GM18907 (cell line): ENCODE measurements at regions not wholly inside any gene's neighbourhood (a gene's known extent, or its start where the extent isn't known, plus 50 kb on each side); places are given as distances from the start of the nearest gene placed in this dataset.

ENCODE experiments used
- ATAC-seq: cut with Tn5 transposase; IDR thresholded peaks from one replicate; pipeline ENCODE4 v1.9.1; 2021; ENCODE audit warnings: mild to moderate bottlenecking, moderate library complexity; ENCODE audit not compliant: unreplicated experiment

- ATAC-seq = no peak
These were observed 2878.3 kb upstream of the PCDH20 start for GRCh38 chr13:64293923-64294322.

GRCh38 chr13:64289702-64290101, 2874.1 kb upstream of the PCDH20 start:
- no peak for ATAC-seq

- ATAC-seq = no peak
These were observed 2868.3 kb upstream of the PCDH20 start for GRCh38 chr13:64283926-64284325.

- ATAC-seq = no peak
These were observed 2862.8 kb upstream of the PCDH20 start for GRCh38 chr13:64278493-64278892.

- no peak for ATAC-seq
These were observed 2861.4 kb upstream of the PCDH20 start for GRCh38 chr13:64277097-64277496.

GRCh38 chr13:64276232-64276631, 2860.6 kb upstream of the PCDH20 start:
- ATAC-seq = no peak

GRCh38 chr13:64274481-64275217, 2859.0 kb upstream of the PCDH20 start:
- ATAC-seq = no peak

- no peak for ATAC-seq
These were observed 2858.1 kb upstream of the PCDH20 start for GRCh38 chr13:64273780-64274179.

- ATAC-seq = no peak
These were observed 2857.0 kb upstream of the PCDH20 start for GRCh38 chr13:64272681-64273080.

- no peak for ATAC-seq
These were observed 2850.4 kb upstream of the PCDH20 start for GRCh38 chr13:64266024-64266423.

- no peak for ATAC-seq
These were observed 2847.6 kb upstream of the PCDH20 start for GRCh38 chr13:64263285-64263684.

GRCh38 chr13:64256751-64257150, 2841.1 kb upstream of the PCDH20 start:
- no peak for ATAC-seq

GRCh38 chr13:64255988-64256387, 2840.3 kb upstream of the PCDH20 start:
- no peak for ATAC-seq

GRCh38 chr13:64248371-64249065, 2832.9 kb upstream of the PCDH20 start:
- no peak for ATAC-seq

GRCh38 chr13:64239372-64239771, 2823.7 kb upstream of the PCDH20 start:
- no peak for ATAC-seq

- no peak for ATAC-seq
These were observed 2818.6 kb upstream of the PCDH20 start for GRCh38 chr13:64234255-64234654.

- no peak for ATAC-seq
These were observed 2807.4 kb upstream of the PCDH20 start for GRCh38 chr13:64223016-64223415.

GRCh38 chr13:64206430-64207225, 2791.0 kb upstream of the PCDH20 start:
- ATAC-seq = no peak

- no peak for ATAC-seq
These were observed 2786.9 kb upstream of the PCDH20 start for GRCh38 chr13:64202517-64202916.

- no peak for ATAC-seq
These were observed 2781.6 kb upstream of the PCDH20 start for GRCh38 chr13:64197232-64197631.

GRCh38 chr13:64186503-64187250, 2771.0 kb upstream of the PCDH20 start:
- no peak for ATAC-seq
